ENCODE measurements at regions not wholly inside any gene's neighbourhood (a gene's known extent, or its start where the extent isn't known, plus 50 kb on each side); places are given as distances from the start of the nearest gene placed in this dataset.

GRCh38 chr5:76025790-76026189 is 57.4 kb upstream of the SV2C start:
- TF ChIP-seq NPAS2 (CRISPR knock-in tag; IDR thresholded peaks at IDR 0.05; ENCODE audit: borderline replicate concordance) (no peak), ZNF302 (CRISPR knock-in tag; IDR thresholded peaks at IDR 0.05) (no peak), CBX2 (IDR thresholded peaks at IDR 0.05; ENCODE audit: borderline replicate concordance, low read depth) (no peak), SMC3 (IDR thresholded peaks at IDR 0.05) (no peak), RAD21 (conservative IDR thresholded peaks at IDR 0.05 in 1 of 2, IDR thresholded peaks at IDR 0.05 in 1 of 2) (no peak), USF2 (IDR thresholded peaks at IDR 0.05) (no peak), CEBPB (IDR thresholded peaks at IDR 0.05) (no peak), RNF2 (IDR thresholded peaks at IDR 0.05; ENCODE audit: borderline replicate concordance, low read depth) (no peak)
- Histone ChIP-seq H3K4me1 (no peaks in the 10 kb centered on the region), H3K4me3 (no peak overlapping the region), H3K27ac (no peak overlapping the region), H3K4me2 (no peak overlapping the region), H3K9me3 (no peaks in the 10 kb centered on the region)
- ChIA-PET CTCF (no interaction called here), POLR2A (no interaction called here)
- no peak for ATAC-seq
- no peak for DNase-seq (ENCODE audit: low read depth in 1 of 2, low spot score in 1 of 2)
- no peak for FAIRE-seq

DNA sequence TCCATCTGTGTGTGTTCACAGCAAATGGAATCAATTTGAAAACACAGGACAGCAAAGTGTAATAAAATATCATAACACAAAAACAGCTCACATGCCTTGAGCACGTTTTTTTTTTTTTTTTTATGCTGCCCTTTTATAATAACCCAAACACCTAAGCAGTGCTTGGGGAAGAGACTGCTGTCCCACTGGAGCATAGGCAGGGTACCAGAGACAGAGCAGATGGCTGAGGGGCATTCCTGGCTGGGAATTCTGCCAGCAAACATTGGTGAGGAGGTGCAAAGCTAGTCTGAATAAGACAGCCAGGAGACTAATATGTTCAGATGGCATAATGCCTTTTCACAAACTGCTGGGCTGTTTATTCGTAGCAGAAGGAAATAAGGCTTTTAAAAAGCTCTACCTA is 58.1 kb upstream of the SV2C start:
- TF ChIP-seq HES2 (IDR thresholded peaks at IDR 0.05) (no peak), HEYL (CRISPR knock-in tag; IDR thresholded peaks at IDR 0.05) (no peak), RNF2 (IDR thresholded peaks at IDR 0.05; ENCODE audit: borderline replicate concordance, low read depth) (no peak), SREBF2 (IDR thresholded peaks at IDR 0.05) (no peak), CHD4 (IDR thresholded peaks at IDR 0.05; ENCODE audit: borderline replicate concordance) (no peak), EHF (CRISPR knock-in tag; IDR thresholded peaks at IDR 0.05) (no peak), FOXS1 (CRISPR knock-in tag; IDR thresholded peaks at IDR 0.05) (no peak)
- no peak overlapping the region for H3K27ac ChIP-seq
- H3K4me2 ChIP-seq, result no peak overlapping the region
- POLR2A ChIA-PET, result no interaction called here
- WGBS (ENCODE audit: missing lambda C conversion rate), result 2% methylated on average over 2 of the region's 2 CpGs
- H3K9me3 ChIP-seq, result no peaks in the 10 kb centered on the region
- H3K4me3 ChIP-seq, result no peak overlapping the region
- CTCF ChIA-PET, result no interaction called here
- DNase-seq (ENCODE audit: low read depth in 1 of 2, low spot score in 1 of 2) (no peak), FAIRE-seq (no peak), ATAC-seq (no peak)
- no peaks in the 10 kb centered on the region for H3K4me1 ChIP-seq

DNA sequence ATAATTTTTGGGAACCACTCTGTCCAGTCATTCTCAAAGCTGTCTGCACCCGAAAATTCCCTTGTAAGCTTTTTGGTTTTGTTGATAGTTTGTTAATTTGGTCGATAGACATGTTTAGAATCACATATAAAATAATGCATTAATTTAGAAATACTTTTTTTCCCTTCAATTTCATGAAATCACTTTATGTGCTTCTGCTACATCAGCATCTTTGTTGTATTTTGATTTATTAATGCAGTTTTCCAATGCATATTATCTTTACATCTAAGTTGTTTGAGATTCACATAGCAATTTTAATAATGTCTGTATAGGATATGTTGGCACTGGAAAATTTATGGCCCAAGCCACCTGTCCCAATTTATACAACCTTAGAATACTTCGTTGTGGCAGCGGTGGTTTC is 60.6 kb upstream of the SV2C start:
- DNase-seq (ENCODE audit: low read depth in 1 of 2, low spot score in 1 of 2), result no peak
- Histone ChIP-seq H3K4me1 (no peaks in the 10 kb centered on the region), H3K27ac (no peak overlapping the region), H3K4me3 (no peak overlapping the region), H3K9me3 (no peaks in the 10 kb centered on the region), H3K4me2 (no peak overlapping the region)
- ATAC-seq, result no peak
- no peak for TF ChIP-seq CHD2 (IDR thresholded peaks at IDR 0.05; ENCODE audit: low read length, partially characterized antibody)
- TF ChIP-seq FOXS1 (CRISPR knock-in tag; IDR thresholded peaks at IDR 0.05), result no peak
- TF ChIP-seq NPAS2 (CRISPR knock-in tag; IDR thresholded peaks at IDR 0.05; ENCODE audit: borderline replicate concordance), result no peak
- no peak for TF ChIP-seq POLR2A (IDR thresholded peaks at IDR 0.05; ENCODE audit: low read length)
- TF ChIP-seq ESRRA (IDR thresholded peaks at IDR 0.05; ENCODE audit: borderline replicate concordance, low read length), result no peak
- TF ChIP-seq JUNB (IDR thresholded peaks at IDR 0.05), result no peak
- TF ChIP-seq RARB (CRISPR knock-in tag; IDR thresholded peaks at IDR 0.05), result no peak
- TF ChIP-seq HEYL (CRISPR knock-in tag; IDR thresholded peaks at IDR 0.05), result no peak
- TF ChIP-seq, protein P1, sequence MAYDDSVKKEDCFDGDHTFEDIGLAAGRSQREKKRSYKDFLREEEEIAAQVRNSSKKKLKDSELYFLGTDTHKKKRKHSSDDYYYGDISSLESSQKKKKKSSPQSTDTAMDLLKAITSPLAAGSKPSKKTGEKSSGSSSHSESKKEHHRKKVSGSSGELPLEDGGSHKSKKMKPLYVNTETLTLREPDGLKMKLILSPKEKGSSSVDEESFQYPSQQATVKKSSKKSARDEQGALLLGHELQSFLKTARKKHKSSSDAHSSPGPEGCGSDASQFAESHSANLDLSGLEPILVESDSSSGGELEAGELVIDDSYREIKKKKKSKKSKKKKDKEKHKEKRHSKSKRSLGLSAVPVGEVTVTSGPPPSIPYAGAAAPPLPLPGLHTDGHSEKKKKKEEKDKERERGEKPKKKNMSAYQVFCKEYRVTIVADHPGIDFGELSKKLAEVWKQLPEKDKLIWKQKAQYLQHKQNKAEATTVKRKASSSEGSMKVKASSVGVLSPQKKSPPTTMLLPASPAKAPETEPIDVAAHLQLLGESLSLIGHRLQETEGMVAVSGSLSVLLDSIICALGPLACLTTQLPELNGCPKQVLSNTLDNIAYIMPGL (CRISPR knock-in tag; IDR thresholded peaks at IDR 0.05; ENCODE audit: borderline replicate concordance), result no peak
- TF ChIP-seq RNF2 (IDR thresholded peaks at IDR 0.05; ENCODE audit: borderline replicate concordance, low read depth), result no peak
- no peak for TF ChIP-seq SREBF2 (IDR thresholded peaks at IDR 0.05)
- ChIA-PET CTCF (no interaction called here), POLR2A (no interaction called here)
- FAIRE-seq, result no peak
- WGBS (ENCODE audit: missing lambda C conversion rate), result 11% methylated on average over 4 of the region's 4 CpGs
